ENCODE measurements at regions not wholly inside any gene's neighbourhood (a gene's known extent, or its start where the extent isn't known, plus 50 kb on each side); places are given as distances from the start of the nearest gene placed in this dataset.
A peak's percentile ranks its signal among the peaks of the same experiment; 100 is the strongest.
"Not testable (repeated sequence)": the region's sequence is repeated elsewhere in the genome, so short reads cannot be mapped to it uniquely, and the experiment has no call there.

DNA sequence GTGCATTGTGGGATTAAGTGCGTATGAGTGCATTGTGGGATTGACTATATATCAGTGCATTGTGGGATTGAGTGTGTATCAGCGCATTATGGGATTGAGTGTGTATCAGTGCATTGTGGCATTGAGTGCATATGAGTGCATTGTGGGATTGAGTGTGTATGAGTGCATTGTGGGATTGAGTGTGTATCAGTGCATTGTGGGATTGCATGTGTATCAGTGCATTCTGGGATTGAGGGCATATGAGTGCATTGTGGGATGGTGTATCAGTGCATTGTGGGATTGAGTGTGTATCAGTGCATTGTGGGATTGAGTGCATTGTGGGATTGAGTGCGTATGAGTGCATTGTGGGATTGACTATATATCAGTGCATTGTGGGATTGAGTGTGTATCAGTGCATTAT is 106.4 kb downstream of the SHOX start:
- not testable (repeated sequence) for H3K4me1 ChIP-seq (ENCODE audit: control insufficient read depth in 2 of 2, insufficient read depth in 2 of 2, low read length in 2 of 2); H3K36me3 ChIP-seq (ENCODE audit: control insufficient read depth in 2 of 2, insufficient read depth in 2 of 2, low read length in 1 of 2); H3K27me3 ChIP-seq (ENCODE audit: control insufficient read depth in 2 of 2, insufficient read depth in 1 of 2, low read length in 1 of 2); H3K4me3 ChIP-seq (ENCODE audit: low read length in 2 of 2); H3K27ac ChIP-seq (ENCODE audit: low read depth in 1 of 2, low read length in 1 of 2); DNase-seq (ENCODE audit: low read depth in 6 of 9, low spot score in 9 of 9)
- WGBS, result 84% methylated on average over 3 of the region's 3 CpGs
- peaks cover 0 to 17% of the 10 kb centered on the region in 2 donors for H3K9me3 ChIP-seq (ENCODE audit: control insufficient read depth in 2 of 2, insufficient read depth in 1 of 2, low read length in 1 of 2)

DNA sequence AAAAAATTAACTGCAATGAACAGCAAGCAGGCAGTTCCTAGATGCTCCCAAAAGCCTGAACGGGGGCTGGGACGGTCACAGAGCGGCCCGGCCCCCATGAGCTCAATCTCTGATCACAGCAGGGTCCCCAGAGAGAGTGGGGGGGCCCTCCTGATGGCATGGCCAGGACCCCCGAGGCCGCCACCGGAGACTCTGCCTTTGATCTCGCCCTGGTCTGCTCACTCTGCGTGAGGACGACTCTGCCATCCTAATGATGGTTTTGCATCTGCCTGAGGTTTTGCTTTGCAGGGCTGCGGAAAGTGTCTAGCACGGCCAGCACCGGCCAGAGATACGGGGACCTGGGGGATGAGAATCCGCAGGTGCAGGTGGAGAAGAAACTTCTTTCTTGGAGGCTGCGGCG is 103.8 kb downstream of the SHOX start:
- no peak for DNase-seq (ENCODE audit: low read depth in 6 of 9, low spot score in 9 of 9)
- Histone ChIP-seq H3K27ac (ENCODE audit: low read depth in 1 of 2, low read length in 1 of 2) (no peak overlapping the region), H3K4me3 (ENCODE audit: low read length in 2 of 2) (no peak overlapping the region), H3K9me3 (ENCODE audit: control insufficient read depth in 2 of 2, insufficient read depth in 1 of 2, low read length in 1 of 2) (peaks cover 0 to 8% of the 10 kb centered on the region in 2 donors), H3K4me1 (ENCODE audit: control insufficient read depth in 2 of 2, insufficient read depth in 2 of 2, low read length in 2 of 2) (no peaks in the 10 kb centered on the region), H3K36me3 (ENCODE audit: control insufficient read depth in 2 of 2, insufficient read depth in 2 of 2, low read length in 1 of 2) (no peaks in the 10 kb centered on the region), H3K27me3 (ENCODE audit: control insufficient read depth in 2 of 2, insufficient read depth in 1 of 2, low read length in 1 of 2) (no peaks in the 10 kb centered on the region)
- 61% methylated on average over 17 of the region's 17 CpGs for WGBS

DNA sequence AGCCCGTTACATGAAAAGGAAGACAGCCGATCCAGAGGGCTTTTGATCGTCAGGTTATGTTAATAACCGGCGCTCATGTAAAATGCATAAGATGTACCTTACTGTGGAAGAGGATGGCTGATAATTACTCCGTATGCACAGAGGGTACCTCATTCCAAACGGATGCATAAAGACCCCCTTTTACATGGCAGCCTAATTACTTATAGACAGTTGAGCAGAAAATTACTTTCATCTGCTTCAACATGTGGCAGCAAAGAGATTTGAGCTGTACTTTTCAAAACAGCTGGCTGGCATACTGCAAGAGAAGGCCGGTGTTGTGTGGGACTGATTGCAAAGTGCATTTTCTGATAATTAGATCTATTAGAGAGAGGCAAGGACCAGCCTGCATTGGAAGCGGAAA is 103.4 kb downstream of the SHOX start:
- Histone ChIP-seq H3K27me3 (ENCODE audit: control insufficient read depth in 2 of 2, insufficient read depth in 1 of 2, low read length in 1 of 2) (no peaks in the 10 kb centered on the region), H3K4me1 (ENCODE audit: control insufficient read depth in 2 of 2, insufficient read depth in 2 of 2, low read length in 2 of 2) (no peaks in the 10 kb centered on the region), H3K27ac (ENCODE audit: low read depth in 1 of 2, low read length in 1 of 2) (no peak overlapping the region), H3K36me3 (ENCODE audit: control insufficient read depth in 2 of 2, insufficient read depth in 2 of 2, low read length in 1 of 2) (no peaks in the 10 kb centered on the region), H3K4me3 (ENCODE audit: low read length in 2 of 2) (no peak overlapping the region), H3K9me3 (ENCODE audit: control insufficient read depth in 2 of 2, insufficient read depth in 1 of 2, low read length in 1 of 2) (peaks cover 0 to 6% of the 10 kb centered on the region in 2 donors)
- no peak for DNase-seq (ENCODE audit: low read depth in 6 of 9, low spot score in 9 of 9)
- WGBS, result 87% methylated on average over 9 of the region's 9 CpGs

DNA sequence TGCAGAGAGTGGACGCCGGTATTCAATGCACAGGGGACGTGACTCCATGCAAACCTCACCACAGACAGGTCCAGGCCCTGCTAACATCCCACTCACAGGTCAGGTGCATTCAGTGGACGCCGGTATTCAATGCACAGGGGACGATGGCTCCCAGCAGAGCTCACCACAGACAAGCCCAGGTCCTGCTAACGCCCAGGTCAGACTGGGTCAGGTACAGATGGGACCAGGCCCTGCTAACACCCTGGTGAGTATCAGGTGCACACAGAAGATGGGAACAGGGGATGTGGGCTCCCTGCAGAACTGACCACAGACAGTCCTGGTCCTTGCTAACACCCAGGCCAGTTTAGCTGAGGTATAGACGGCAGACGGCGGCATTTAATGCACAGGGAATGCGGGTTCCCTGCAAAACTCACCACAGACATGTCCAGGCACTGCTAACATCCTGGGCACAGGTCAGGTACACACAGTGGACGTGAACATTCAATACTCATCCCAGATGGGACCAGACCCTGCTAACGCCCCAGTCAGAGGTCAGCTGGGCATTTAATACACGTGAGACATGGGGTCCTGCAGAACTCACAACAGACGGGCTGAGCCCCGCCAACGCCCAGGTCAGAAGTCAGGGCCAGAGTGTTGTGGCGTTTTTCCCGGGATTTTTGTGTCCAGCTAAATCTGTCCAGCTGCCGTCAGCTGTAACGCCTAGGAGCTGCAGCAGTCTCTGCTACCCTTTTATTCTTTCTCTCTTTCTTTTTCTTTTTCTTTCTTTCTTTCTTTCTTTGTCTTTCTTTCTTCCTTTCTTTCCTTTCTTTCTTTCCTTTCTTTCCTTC is 99.2 kb downstream of the SHOX start:
- 93% methylated on average over 21 of the region's 21 CpGs for WGBS

DNA sequence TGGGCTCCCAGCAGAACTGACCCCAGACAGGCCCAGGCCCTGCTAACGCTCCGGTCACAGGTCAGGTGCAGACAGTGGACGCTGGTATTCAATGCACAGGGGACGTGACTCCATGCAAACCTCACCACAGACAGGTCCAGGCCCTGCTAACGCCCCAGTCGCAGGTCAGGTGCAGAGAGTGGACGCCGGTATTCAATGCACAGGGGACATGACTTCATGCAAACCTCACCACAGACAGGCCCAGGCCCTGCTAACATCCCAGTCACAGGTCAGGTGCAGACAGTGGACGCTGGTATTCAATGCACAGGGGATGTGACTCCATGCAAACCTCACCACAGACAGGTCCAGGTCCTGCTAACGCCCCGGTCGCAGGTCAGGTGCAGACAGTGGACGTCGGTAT is 98.5 kb downstream of the SHOX start:
- not testable (repeated sequence) for H3K4me1 ChIP-seq (ENCODE audit: control insufficient read depth in 2 of 2, insufficient read depth in 2 of 2, low read length in 2 of 2); H3K36me3 ChIP-seq (ENCODE audit: control insufficient read depth in 2 of 2, insufficient read depth in 2 of 2, low read length in 1 of 2); H3K27me3 ChIP-seq (ENCODE audit: control insufficient read depth in 2 of 2, insufficient read depth in 1 of 2, low read length in 1 of 2); DNase-seq (ENCODE audit: low read depth in 6 of 9, low spot score in 9 of 9); H3K27ac ChIP-seq (ENCODE audit: low read depth in 1 of 2, low read length in 1 of 2); H3K4me3 ChIP-seq (ENCODE audit: low read length in 2 of 2)
- 88% methylated on average over 14 of the region's 14 CpGs for WGBS
- peaks cover 4 to 10% of the 10 kb centered on the region in 2 donors for H3K9me3 ChIP-seq (ENCODE audit: control insufficient read depth in 2 of 2, insufficient read depth in 1 of 2, low read length in 1 of 2)

More for the DNA sequence above, 99.2 kb downstream of the SHOX start:
- Histone ChIP-seq H3K27me3 (ENCODE audit: control insufficient read depth in 2 of 2, insufficient read depth in 1 of 2, low read length in 1 of 2) (no peaks in the 10 kb centered on the region), H3K27ac (ENCODE audit: low read depth in 1 of 2, low read length in 1 of 2) (no peak overlapping the region), H3K9me3 (ENCODE audit: control insufficient read depth in 2 of 2, insufficient read depth in 1 of 2, low read length in 1 of 2) (peaks cover 3 to 6% of the 10 kb centered on the region in 2 donors), H3K4me1 (ENCODE audit: control insufficient read depth in 2 of 2, insufficient read depth in 2 of 2, low read length in 2 of 2) (no peaks in the 10 kb centered on the region), H3K4me3 (ENCODE audit: low read length in 2 of 2) (no peak overlapping the region), H3K36me3 (ENCODE audit: control insufficient read depth in 2 of 2, insufficient read depth in 2 of 2, low read length in 1 of 2) (no peaks in the 10 kb centered on the region)
- DNase-seq (ENCODE audit: low read depth in 6 of 9, low spot score in 9 of 9), result no peak

DNA sequence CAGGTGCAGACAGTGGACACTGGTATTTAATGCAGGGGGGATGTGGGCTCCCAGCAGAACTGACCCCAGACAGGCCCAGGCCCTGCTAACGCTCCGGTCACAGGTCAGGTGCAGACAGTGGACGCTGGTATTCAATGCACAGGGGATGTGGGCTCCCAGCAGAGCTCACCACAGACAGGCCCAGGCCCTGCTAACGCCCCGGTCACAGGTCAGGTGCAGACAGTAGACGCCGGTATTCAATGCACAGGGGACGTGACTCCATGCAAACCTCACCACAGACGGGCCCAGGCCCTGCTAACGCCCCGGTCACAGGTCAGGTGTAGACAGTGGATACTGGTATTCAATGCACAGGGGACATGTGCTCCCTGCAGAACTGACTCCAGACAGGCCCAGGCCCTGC is 98.0 kb downstream of the SHOX start:
- not testable (repeated sequence) for H3K4me3 ChIP-seq (ENCODE audit: low read length in 2 of 2); H3K27ac ChIP-seq (ENCODE audit: low read depth in 1 of 2, low read length in 1 of 2); H3K36me3 ChIP-seq (ENCODE audit: control insufficient read depth in 2 of 2, insufficient read depth in 2 of 2, low read length in 1 of 2); DNase-seq (ENCODE audit: low read depth in 6 of 9, low spot score in 9 of 9); H3K27me3 ChIP-seq (ENCODE audit: control insufficient read depth in 2 of 2, insufficient read depth in 1 of 2, low read length in 1 of 2); H3K4me1 ChIP-seq (ENCODE audit: control insufficient read depth in 2 of 2, insufficient read depth in 2 of 2, low read length in 2 of 2)
- WGBS, result 96% methylated on average over 11 of the region's 11 CpGs
- H3K9me3 ChIP-seq (ENCODE audit: control insufficient read depth in 2 of 2, insufficient read depth in 1 of 2, low read length in 1 of 2), result peaks cover 4 to 10% of the 10 kb centered on the region in 2 donors

DNA sequence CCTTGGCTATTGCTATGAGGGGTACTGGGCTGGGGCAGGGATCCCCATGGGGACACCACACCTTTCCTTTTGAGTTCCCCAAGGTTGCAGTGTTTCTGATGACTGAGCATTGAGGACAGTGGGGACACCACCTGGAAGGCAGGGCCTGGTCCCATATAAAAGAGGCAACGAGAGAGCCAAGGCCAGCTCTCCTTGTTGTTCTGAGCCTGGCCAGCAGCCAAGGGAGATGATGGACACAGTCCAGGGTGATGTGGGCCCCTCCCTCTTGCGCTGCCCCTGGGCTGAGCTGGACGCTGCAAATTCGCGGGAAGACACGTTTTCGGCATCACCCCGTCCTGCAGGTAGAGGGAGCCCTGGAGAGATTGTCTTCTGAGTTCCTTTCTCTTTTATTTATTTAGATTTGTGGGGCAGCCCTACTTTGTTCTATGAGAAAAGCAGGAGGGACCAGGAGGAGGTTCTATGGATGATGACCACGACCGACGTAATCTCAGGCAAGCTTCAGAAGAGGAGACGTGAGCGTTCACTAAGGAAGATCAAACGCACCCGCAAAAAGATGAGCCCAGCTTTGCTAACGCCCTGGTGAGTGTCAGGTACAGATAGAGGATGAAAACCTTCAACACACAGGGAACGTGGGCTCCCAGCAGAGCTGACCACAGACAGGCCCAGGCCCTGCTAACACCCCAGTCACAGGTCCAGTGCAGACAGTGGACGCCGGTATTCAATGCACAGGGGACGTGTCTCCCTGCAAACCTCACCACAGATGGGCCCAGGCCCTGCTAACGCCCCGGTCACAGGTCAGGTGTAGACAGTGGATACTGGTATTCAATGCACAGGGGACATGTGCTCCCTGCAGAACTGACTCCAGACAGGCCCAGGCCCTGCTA is 97.4 kb downstream of the SHOX start:
- H3K27ac ChIP-seq (ENCODE audit: low read depth in 1 of 2, low read length in 1 of 2), result no peak overlapping the region
- no peak overlapping the region for H3K4me3 ChIP-seq (ENCODE audit: low read length in 2 of 2)
- peaks cover 4 to 10% of the 10 kb centered on the region in 2 donors for H3K9me3 ChIP-seq (ENCODE audit: control insufficient read depth in 2 of 2, insufficient read depth in 1 of 2, low read length in 1 of 2)
- H3K36me3 ChIP-seq (ENCODE audit: control insufficient read depth in 2 of 2, insufficient read depth in 2 of 2, low read length in 1 of 2), result no peaks in the 10 kb centered on the region
- no peaks in the 10 kb centered on the region for H3K27me3 ChIP-seq (ENCODE audit: control insufficient read depth in 2 of 2, insufficient read depth in 1 of 2, low read length in 1 of 2)
- no peaks in the 10 kb centered on the region for H3K4me1 ChIP-seq (ENCODE audit: control insufficient read depth in 2 of 2, insufficient read depth in 2 of 2, low read length in 2 of 2)
- DNase-seq (ENCODE audit: low read depth in 6 of 9, low spot score in 9 of 9), result no peak
- 62% methylated on average over 22 of the region's 22 CpGs for WGBS

DNA sequence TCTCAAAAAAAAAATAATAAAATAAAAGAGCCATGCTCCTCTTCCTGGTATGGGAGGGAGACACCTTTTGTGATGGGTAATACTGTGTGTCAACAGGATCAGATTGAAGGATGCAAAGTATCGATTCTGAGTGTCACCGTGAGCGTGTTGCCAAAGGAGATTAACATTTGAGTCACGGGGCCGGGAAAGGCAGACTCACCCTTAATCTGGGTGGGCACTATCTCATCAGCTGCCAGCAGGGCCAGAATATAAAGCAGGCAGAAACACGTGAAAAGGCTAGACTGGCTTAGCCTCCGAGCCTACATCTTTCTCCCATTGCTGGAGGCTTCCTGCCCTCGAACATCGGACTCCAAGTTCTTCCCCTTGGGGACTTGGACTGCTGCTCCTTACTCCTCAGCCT is 95.4 kb downstream of the SHOX start:
- H3K9me3 ChIP-seq (ENCODE audit: control insufficient read depth in 2 of 2, insufficient read depth in 1 of 2, low read length in 1 of 2), result peaks cover 4 to 10% of the 10 kb centered on the region in 2 donors
- H3K36me3 ChIP-seq (ENCODE audit: control insufficient read depth in 2 of 2, insufficient read depth in 2 of 2, low read length in 1 of 2), result no peaks in the 10 kb centered on the region
- DNase-seq (ENCODE audit: low read depth in 6 of 9, low spot score in 9 of 9), result no peak
- H3K4me1 ChIP-seq (ENCODE audit: control insufficient read depth in 2 of 2, insufficient read depth in 2 of 2, low read length in 2 of 2), result no peaks in the 10 kb centered on the region
- H3K27ac ChIP-seq (ENCODE audit: low read depth in 1 of 2, low read length in 1 of 2), result no peak overlapping the region
- H3K4me3 ChIP-seq (ENCODE audit: low read length in 2 of 2), result no peak overlapping the region
- no peaks in the 10 kb centered on the region for H3K27me3 ChIP-seq (ENCODE audit: control insufficient read depth in 2 of 2, insufficient read depth in 1 of 2, low read length in 1 of 2)
- WGBS, result 96% methylated on average over 9 of the region's 9 CpGs

DNA sequence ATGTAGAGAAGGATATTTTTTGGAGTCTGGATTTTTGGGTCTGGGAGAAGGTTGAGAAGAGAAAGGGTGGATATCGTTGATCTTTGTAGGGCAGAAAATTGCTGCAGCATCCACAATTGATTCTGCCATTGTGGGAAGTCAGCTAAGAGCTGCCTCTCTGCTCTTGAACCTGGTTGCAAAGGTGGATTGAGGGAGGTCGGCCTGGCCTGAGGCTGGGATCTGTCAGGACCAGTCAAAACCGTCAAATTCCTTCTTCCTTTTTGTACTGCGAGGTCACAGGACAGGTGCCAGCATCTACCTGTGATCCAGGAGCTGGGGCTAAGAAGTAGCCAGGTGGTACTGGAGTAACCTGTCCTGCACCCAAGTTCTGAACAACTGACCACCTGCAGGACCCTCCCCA is 93.7 kb downstream of the SHOX start:
- H3K36me3 ChIP-seq (ENCODE audit: control insufficient read depth in 2 of 2, insufficient read depth in 2 of 2, low read length in 1 of 2), result no peaks in the 10 kb centered on the region
- H3K4me3 ChIP-seq (ENCODE audit: low read length in 2 of 2), result no peak overlapping the region
- 96% methylated on average over 4 of the region's 4 CpGs for WGBS
- peaks cover 4 to 10% of the 10 kb centered on the region in 2 donors for H3K9me3 ChIP-seq (ENCODE audit: control insufficient read depth in 2 of 2, insufficient read depth in 1 of 2, low read length in 1 of 2)
- H3K27me3 ChIP-seq (ENCODE audit: control insufficient read depth in 2 of 2, insufficient read depth in 1 of 2, low read length in 1 of 2), result no peaks in the 10 kb centered on the region
- no peaks in the 10 kb centered on the region for H3K4me1 ChIP-seq (ENCODE audit: control insufficient read depth in 2 of 2, insufficient read depth in 2 of 2, low read length in 2 of 2)
- H3K27ac ChIP-seq (ENCODE audit: low read depth in 1 of 2, low read length in 1 of 2), result no peak overlapping the region
- peak in 1 of 9 donors; percentile 29 for DNase-seq (ENCODE audit: low read depth in 6 of 9, low spot score in 9 of 9)

Measured in thymus (tissue), 11 donors.